ENCODE measurements at regions not wholly inside any gene's neighbourhood (a gene's known extent, or its start where the extent isn't known, plus 50 kb on each side); places are given as distances from the start of the nearest gene placed in this dataset.

GRCh38 chr5:107203243-107203642 lies 467.5 kb downstream of the EFNA5 start:
- TF ChIP-seq FOXP2 (optimal IDR thresholded peaks at IDR 0.05; ENCODE audit: borderline replicate concordance, extremely low read depth, extremely low read length, insufficient read depth) (no peak), REST (IDR thresholded peaks at IDR 0.05; ENCODE audit: insufficient read depth in 1 of 2, low read depth in 2 of 2, low read length in 2 of 2) (no peak)

All from PFSK-1 (cell line).